K562 (cell line): ENCODE measurements at regions not wholly inside any gene's neighbourhood (a gene's known extent, or its start where the extent isn't known, plus 50 kb on each side); places are given as distances from the start of the nearest gene placed in this dataset.
A peak's percentile ranks its signal among the peaks of the same experiment; 100 is the strongest.

Experiments
- ATAC-seq: fragments of 200-7000 bp; cut with Tn5 transposase; 3 replicates; pipeline ENCODE4 v1.9.1; 2020; ENCODE audit warnings: moderate library complexity
- BruUV-seq: library from RNA; stranded (reverse); fragments of 400-500 nt; replicated peaks from 2 replicates; lab custom pipeline; 2021; lab: Mats Ljungman, UMichigan
- CTCF ChIA-PET: fragments of 300-600 bp; formaldehyde crosslinking; extraction: SDS; loops from one replicate; lab custom pipeline; 2021; ENCODE audit warnings: low intra/inter-chr PET ratio; lab: Yijun Ruan, JAX
- POLR2A ChIA-PET: fragments of 300-600, 350-650 bp; sonication (Branson Sonifier 250); formaldehyde crosslinking; extraction: SDS; loops from one replicate; lab custom pipeline; 2021; ENCODE audit warnings: antibody characterized with exemption, inconsistent platforms; lab: Yijun Ruan, JAX
- DNase-seq, 4 experiments: peaks; one replicate each; pipeline versions ENCODE4 v3.0.0 to v3.0.0-alpha.2; 2011 to 2018; ENCODE audit warnings: low spot score in 3 of 4, mixed read lengths in 3 of 4; ENCODE audit errors: extremely low read depth in 1 of 4
- FAIRE-seq: peaks from 2 replicates; lab custom pipeline; 2011; peaks lifted over from hg19 to GRCh38; lab: Jason Lieb, UNC
- H2AFZ ChIP-seq: 2 replicates; pipeline ENCODE4 v1.6.0; 2011; ENCODE audit warnings: low read depth, low read length, control low read depth, inconsistent platforms
- H3K27ac ChIP-seq: fragments of 200-600 bp; 3 replicates; pipeline ENCODE4 v1.8.0; 2011; ENCODE audit warnings: low read depth, mild to moderate bottlenecking, control low read depth, inconsistent platforms, low read length, moderate library complexity, mixed read lengths; ENCODE audit errors: extremely low read depth
- H3K27me3 ChIP-seq, 2 experiments: fragments of 300-600 bp in 1 of 2; 2 replicates in 1 of 2; 3 replicates in 1 of 2; pipeline versions ENCODE4 v1.6.0 to v1.8.0; 2011; ENCODE audit warnings: inconsistent platforms in 2 of 2, low read length in 2 of 2, mild to moderate bottlenecking in 1 of 2, mixed read lengths in 1 of 2, moderate library complexity in 1 of 2; ENCODE audit not compliant: control insufficient read depth in 2 of 2, insufficient read depth in 2 of 2
- H3K36me3 ChIP-seq: fragments of 300-600 bp; 3 replicates; pipeline ENCODE4 v1.8.0; 2011; ENCODE audit warnings: mild to moderate bottlenecking, low read length, inconsistent platforms; ENCODE audit not compliant: control insufficient read depth, insufficient read depth
- H3K4me1 ChIP-seq, 2 experiments: fragments of 200-600 bp in 1 of 2; replicated peaks in 1 of 2; 2 replicates in 1 of 2; 3 replicates in 1 of 2; pipeline versions ENCODE4 v1.5.1 to v1.8.0; 2011; ENCODE audit warnings: inconsistent platforms in 2 of 2, low read length in 2 of 2, mild to moderate bottlenecking in 1 of 2, mixed read lengths in 1 of 2, moderate library complexity in 1 of 2; ENCODE audit not compliant: control insufficient read depth in 2 of 2, insufficient read depth in 2 of 2
- H3K4me2 ChIP-seq: 2 replicates; pipeline ENCODE4 v1.6.1; 2011; ENCODE audit warnings: low read length, control low read depth, inconsistent platforms, mixed read lengths; ENCODE audit not compliant: insufficient read depth
- H3K4me3 ChIP-seq: fragments of 200-600 bp; sonication (generic), shearing (Covaris generic); 2 replicates; pipeline ENCODE4 v1.5.1; 2016; ENCODE audit warnings: control low read depth, inconsistent platforms
- H3K79me2 ChIP-seq: fragments of 200-600 bp; 3 replicates; pipeline ENCODE4 v1.8.0; 2011; ENCODE audit warnings: low read length, inconsistent platforms; ENCODE audit not compliant: control insufficient read depth, insufficient read depth
- H3K9ac ChIP-seq, 2 experiments: 2 replicates each; pipeline versions ENCODE4 v1.6.0 to v1.6.1; 2011; ENCODE audit warnings: low read depth in 2 of 2, low read length in 2 of 2, control low read depth in 1 of 2, inconsistent platforms in 1 of 2, mild to moderate bottlenecking in 1 of 2, mixed read lengths in 1 of 2; ENCODE audit not compliant: insufficient read depth in 1 of 2
- H3K9me1 ChIP-seq: one replicate; pipeline ENCODE4 v1.6.0; 2011; ENCODE audit warnings: inconsistent platforms, mild to moderate bottlenecking, low read length, moderate library complexity; ENCODE audit not compliant: control insufficient read depth, insufficient read depth
- H3K9me3 ChIP-seq: replicated peaks from 2 replicates; pipeline ENCODE4 v1.5.1; 2011; ENCODE audit warnings: low read depth, low read length, inconsistent platforms; ENCODE audit not compliant: control insufficient read depth, insufficient read depth
- H4K20me1 ChIP-seq: replicated peaks from 2 replicates; pipeline ENCODE4 v1.6.1; 2011; ENCODE audit warnings: low read length, inconsistent platforms, mixed read lengths; ENCODE audit not compliant: control insufficient read depth, insufficient read depth
- KDM1A ChIP-seq, 2 experiments: fragments of 450-650 bp; IDR thresholded peaks; 2 replicates each; pipeline ENCODE4 v1.6.1; 2016; ENCODE audit warnings: mild to moderate bottlenecking in 2 of 2
- NR1H2 ChIP-seq: sonication (generic); formaldehyde crosslinking; IDR thresholded peaks from 2 replicates; pipeline ENCODE4 v1.4.0; 2020; ENCODE audit warnings: mild to moderate bottlenecking, missing genetic modification reagents
- POLR2H ChIP-seq: IDR thresholded peaks from 2 replicates; pipeline ENCODE4 v1.6.1; 2016; ENCODE audit warnings: missing genetic modification characterization, low read depth, mild to moderate bottlenecking, control low read depth, missing compliant biosample characterization, moderate library complexity
- PYGO2 ChIP-seq: fragments of 450-650 bp; IDR thresholded peaks from 2 replicates; pipeline ENCODE4 v1.6.1; 2016; ENCODE audit warnings: mild to moderate bottlenecking, missing genetic modification characterization, moderate library complexity, missing compliant biosample characterization
- RB1 ChIP-seq: fragments of 450-650 bp; IDR thresholded peaks from 2 replicates; pipeline ENCODE4 v1.6.1; 2017; ENCODE audit warnings: low read depth, mild to moderate bottlenecking
- ZNF316 ChIP-seq: fragments of 450-650 bp; IDR thresholded peaks from 2 replicates; pipeline ENCODE4 v1.6.1; 2016
- WGBS: fragments of 100-300 bp; shearing (Covaris generic); methylation state at CpG from one replicate; pipeline ENCODE4 v1.1.6; 2016; ENCODE audit warnings: low coverage, mixed read lengths; ENCODE audit not compliant: insufficient coverage; ENCODE audit errors: missing lambda C conversion rate; 5-methylcytosine and 5-hydroxymethylcytosine counted together
- in situ Hi-C: fragments of 300-500 bp; cut with MboI; formaldehyde crosslinking; loops from 4 replicates; pipeline ENCODE4 v1.15.0; 2018; ENCODE audit warnings: inconsistent platforms, mixed read lengths
- intact Hi-C: fragments of 100-400 bp; cut with micrococcal nuclease; formaldehyde crosslinking; loops from 2 replicates; pipeline ENCODE4 v1.14.2; 2022
- TF ChIP-seq, protein P1 (sequence below): sonication (generic); formaldehyde crosslinking; IDR thresholded peaks from 2 replicates; pipeline ENCODE4 v1.8.1; 2023; ENCODE audit warnings: mild to moderate bottlenecking, missing genetic modification reagents

DNA sequence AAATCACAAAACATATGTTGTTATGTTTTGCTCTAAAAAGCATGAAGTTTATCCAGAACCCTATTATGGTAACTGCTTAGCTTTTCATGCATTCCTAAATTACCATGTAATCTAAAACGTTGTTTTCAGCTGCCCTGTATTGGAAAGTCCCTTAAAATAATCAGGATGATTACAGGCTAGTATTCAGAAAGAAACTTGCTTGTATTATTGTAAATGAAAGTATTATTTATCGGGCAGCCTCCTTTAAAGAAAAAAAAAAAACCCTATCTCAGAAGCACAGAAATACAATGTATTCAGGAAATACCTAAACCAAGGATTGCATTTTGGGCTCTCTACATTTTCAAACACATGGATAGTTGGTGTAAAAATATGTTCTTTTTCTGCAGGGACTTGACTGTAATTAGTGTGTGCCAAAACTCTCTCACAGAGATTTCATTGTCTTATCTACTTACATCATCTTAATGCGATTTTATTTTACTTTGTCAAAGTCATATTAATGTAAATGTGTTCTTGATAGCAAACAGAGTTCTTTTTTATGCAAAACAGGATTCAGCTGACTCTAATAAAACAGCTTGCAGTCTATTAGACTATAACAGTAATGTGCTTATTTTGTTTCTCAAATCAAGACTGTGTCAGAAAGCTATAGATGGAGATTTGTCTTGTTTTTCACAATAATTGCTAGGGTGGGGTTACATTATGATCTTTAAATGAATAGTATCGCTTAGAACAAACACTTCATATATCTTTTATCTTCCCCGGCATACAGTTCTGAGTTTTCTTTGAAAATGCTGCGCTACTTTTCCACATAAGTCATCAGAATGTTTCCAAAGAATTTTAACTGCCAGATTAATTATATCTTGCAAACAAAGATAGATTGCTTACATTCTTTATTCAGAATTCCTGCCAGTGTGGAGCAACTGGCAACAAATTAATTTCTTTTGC lies 65.3 kb upstream of the ARID5B start:
- WGBS = 26% methylated on average over 6 of the region's 6 CpGs

More for the DNA sequence above, 65.3 kb upstream of the ARID5B start:
- Histone ChIP-seq H3K27me3 (no peaks in the 10 kb centered on the region), H3K4me1 (peaks cover under 1 to 24% of the 10 kb centered on the region in 2 experiments; a peak in 3 of 5 replicates), H3K9me3 (peaks cover 6% of the 10 kb centered on the region), H3K9me1 (no peaks in the 10 kb centered on the region), H4K20me1 (no peaks in the 10 kb centered on the region), H3K4me2 (no peak overlapping the region), H3K4me3 (no peak overlapping the region), H3K9ac (no peak overlapping the region), H3K36me3 (no peaks in the 10 kb centered on the region; the same call in 2 of the 3 replicates), H3K79me2 (no peaks in the 10 kb centered on the region), H3K27ac (no peak overlapping the region), H2AFZ (peak overlapping the region; percentile 91; the same call in 1 of the 2 replicates)
- TF ChIP-seq PYGO2 (tag) = no peak
- TF ChIP-seq KDM1A (IDR thresholded peaks at IDR 0.05) = 0 out of 4 replicates have a peak, but pooled peaks of 1 of the 2 experiments have one; percentile 15
- 0 out of 2 replicates have a peak, but pooled peaks have one; percentile 13 for TF ChIP-seq ZNF316
- no peak for TF ChIP-seq NR1H2 (CRISPR knock-in tag)
- TF ChIP-seq, protein P1, sequence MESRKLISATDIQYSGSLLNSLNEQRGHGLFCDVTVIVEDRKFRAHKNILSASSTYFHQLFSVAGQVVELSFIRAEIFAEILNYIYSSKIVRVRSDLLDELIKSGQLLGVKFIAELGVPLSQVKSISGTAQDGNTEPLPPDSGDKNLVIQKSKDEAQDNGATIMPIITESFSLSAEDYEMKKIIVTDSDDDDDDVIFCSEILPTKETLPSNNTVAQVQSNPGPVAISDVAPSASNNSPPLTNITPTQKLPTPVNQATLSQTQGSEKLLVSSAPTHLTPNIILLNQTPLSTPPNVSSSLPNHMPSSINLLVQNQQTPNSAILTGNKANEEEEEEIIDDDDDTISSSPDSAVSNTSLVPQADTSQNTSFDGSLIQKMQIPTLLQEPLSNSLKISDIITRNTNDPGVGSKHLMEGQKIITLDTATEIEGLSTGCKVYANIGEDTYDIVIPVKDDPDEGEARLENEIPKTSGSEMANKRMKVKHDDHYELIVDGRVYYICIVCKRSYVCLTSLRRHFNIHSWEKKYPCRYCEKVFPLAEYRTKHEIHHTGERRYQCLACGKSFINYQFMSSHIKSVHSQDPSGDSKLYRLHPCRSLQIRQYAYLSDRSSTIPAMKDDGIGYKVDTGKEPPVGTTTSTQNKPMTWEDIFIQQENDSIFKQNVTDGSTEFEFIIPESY (CRISPR knock-in tag) = no peak
- TF ChIP-seq POLR2H (tag) = 0 out of 2 replicates have a peak, but pooled peaks have one; percentile 40
- no peak for TF ChIP-seq RB1
- DNase-seq (no peak), FAIRE-seq (no peak), ATAC-seq (no peak)
- ChIA-PET CTCF (interaction anchor here (0.6 to 2.9 kb wide), 3 partner anchors 83 to 104 kb away, joined by 3 to 23 read pairs (median 8); no protein-coding TSS in a partner anchor), POLR2A (interaction anchor here (0.8 kb wide), 1 partner anchor 14 kb away, joined by 5 read pairs; no protein-coding TSS in a partner anchor)
- intact Hi-C loops (loop anchor here (1.0 to 10.0 kb wide), 9 partner anchors 66 to 1011 kb away; partner anchors contain the start of gene ARID5B), in situ Hi-C loops (no loop called here)
- no TSS peak for BruUV-seq
